HFFc6 (cell line): ENCODE measurements at regions not wholly inside any gene's neighbourhood (a gene's known extent, or its start where the extent isn't known, plus 50 kb on each side); places are given as distances from the start of the nearest gene placed in this dataset.

ENCODE experiments used
- DNase-seq: peaks from one replicate; pipeline ENCODE4 v3.0.0-alpha.2; 2018
- H3K27ac Mint-ChIP-seq: 2 replicates; pipeline ENCODE4 v1.8.0; 2020; ENCODE audit warnings: mild to moderate bottlenecking, mixed read lengths
- H3K27me3 Mint-ChIP-seq: 2 replicates; pipeline ENCODE4 v1.8.0; 2021; ENCODE audit warnings: mild to moderate bottlenecking, moderate library complexity, mixed read lengths; ENCODE audit not compliant: insufficient read depth
- H3K36me3 Mint-ChIP-seq: 2 replicates; pipeline ENCODE4 v1.8.0; 2021; ENCODE audit warnings: low read depth, mixed read lengths
- H3K4me1 Mint-ChIP-seq: 2 replicates; pipeline ENCODE4 v1.8.0; 2020; ENCODE audit warnings: low read depth, mixed read lengths
- H3K4me3 Mint-ChIP-seq: 2 replicates; pipeline ENCODE4 v1.8.0; 2020; ENCODE audit warnings: mild to moderate bottlenecking, moderate library complexity, mixed read lengths
- H3K9me3 Mint-ChIP-seq: 2 replicates; pipeline ENCODE4 v1.8.0; 2020; ENCODE audit warnings: mild to moderate bottlenecking, mixed read lengths
- CTCF ChIP-seq: fragments of 200-600 bp; sonication (generic); IDR thresholded peaks from 2 replicates; pipeline ENCODE4 v1.5.0; 2021; ENCODE audit warnings: antibody characterized with exemption, mild to moderate bottlenecking

- H3K27me3 Mint-ChIP-seq, result no peaks in the 10 kb centered on the region; the same call in 1 of the 2 replicates
- no peak for TF ChIP-seq CTCF
Observed at GRCh38 chr3:77795013-77795412, 755.1 kb downstream of the ROBO2 start.

GRCh38 chr3:77799278-77799677 is 759.4 kb downstream of the ROBO2 start:
- no peak for TF ChIP-seq CTCF
- H3K4me1 Mint-ChIP-seq, result no peaks in the 10 kb centered on the region
- H3K27me3 Mint-ChIP-seq, result no peaks in the 10 kb centered on the region
- no peaks in the 10 kb centered on the region for H3K36me3 Mint-ChIP-seq
- peaks cover 15% of the 10 kb centered on the region for H3K9me3 Mint-ChIP-seq
- H3K27ac Mint-ChIP-seq, result no peak overlapping the region
- no peak for DNase-seq
- no peak overlapping the region for H3K4me3 Mint-ChIP-seq

More at GRCh38 chr3:77795013-77795412, 755.1 kb downstream of the ROBO2 start:
- Mint-ChIP-seq H3K36me3 (no peaks in the 10 kb centered on the region), H3K9me3 (peaks cover 20% of the 10 kb centered on the region), H3K4me1 (no peaks in the 10 kb centered on the region), H3K27ac (no peak overlapping the region), H3K4me3 (no peak overlapping the region)
- no peak for DNase-seq

GRCh38 chr3:77800893-77801292 is 761.0 kb downstream of the ROBO2 start:
- peaks cover 11% of the 10 kb centered on the region for H3K9me3 Mint-ChIP-seq

GRCh38 chr3:77807312-77807711 is 767.4 kb downstream of the ROBO2 start:
- H3K27me3 Mint-ChIP-seq, result no peaks in the 10 kb centered on the region
- no peaks in the 10 kb centered on the region for H3K9me3 Mint-ChIP-seq
- no peaks in the 10 kb centered on the region for H3K36me3 Mint-ChIP-seq
- no peak overlapping the region for H3K4me3 Mint-ChIP-seq
- TF ChIP-seq CTCF, result no peak
- H3K4me1 Mint-ChIP-seq, result no peaks in the 10 kb centered on the region
- no peak for DNase-seq
- no peak overlapping the region for H3K27ac Mint-ChIP-seq

More at GRCh38 chr3:77800893-77801292, 761.0 kb downstream of the ROBO2 start:
- Mint-ChIP-seq H3K36me3 (no peaks in the 10 kb centered on the region), H3K27ac (no peak overlapping the region), H3K4me3 (no peak overlapping the region), H3K4me1 (no peaks in the 10 kb centered on the region), H3K27me3 (no peaks in the 10 kb centered on the region)
- DNase-seq, result no peak
- no peak for TF ChIP-seq CTCF

GRCh38 chr3:77814845-77815244 is 774.9 kb downstream of the ROBO2 start:
- peaks cover 6% of the 10 kb centered on the region for H3K9me3 Mint-ChIP-seq
- no peaks in the 10 kb centered on the region for H3K36me3 Mint-ChIP-seq
- H3K27ac Mint-ChIP-seq, result no peak overlapping the region
- H3K4me1 Mint-ChIP-seq, result no peaks in the 10 kb centered on the region
- no peaks in the 10 kb centered on the region for H3K27me3 Mint-ChIP-seq
- no peak for DNase-seq
- no peak overlapping the region for H3K4me3 Mint-ChIP-seq
- TF ChIP-seq CTCF, result no peak

GRCh38 chr3:77815467-77815866 is 775.6 kb downstream of the ROBO2 start:
- peak; percentile 45; the same call in 1 of the 2 replicates for TF ChIP-seq CTCF
- Mint-ChIP-seq H3K4me1 (no peaks in the 10 kb centered on the region), H3K27ac (no peak overlapping the region), H3K4me3 (no peak overlapping the region), H3K27me3 (no peaks in the 10 kb centered on the region), H3K9me3 (peaks cover 6% of the 10 kb centered on the region), H3K36me3 (no peaks in the 10 kb centered on the region)
- no peak for DNase-seq
